GM21390 (cell line): ENCODE measurements at regions not wholly inside any gene's neighbourhood (a gene's known extent, or its start where the extent isn't known, plus 50 kb on each side); places are given as distances from the start of the nearest gene placed in this dataset.
"Not testable (repeated sequence)": the region's sequence is repeated elsewhere in the genome, so short reads cannot be mapped to it uniquely, and the experiment has no call there.

Source experiments
- ATAC-seq: cut with Tn5 transposase; IDR thresholded peaks from one replicate; pipeline ENCODE4 v1.9.1; 2021; ENCODE audit not compliant: unreplicated experiment

DNA sequence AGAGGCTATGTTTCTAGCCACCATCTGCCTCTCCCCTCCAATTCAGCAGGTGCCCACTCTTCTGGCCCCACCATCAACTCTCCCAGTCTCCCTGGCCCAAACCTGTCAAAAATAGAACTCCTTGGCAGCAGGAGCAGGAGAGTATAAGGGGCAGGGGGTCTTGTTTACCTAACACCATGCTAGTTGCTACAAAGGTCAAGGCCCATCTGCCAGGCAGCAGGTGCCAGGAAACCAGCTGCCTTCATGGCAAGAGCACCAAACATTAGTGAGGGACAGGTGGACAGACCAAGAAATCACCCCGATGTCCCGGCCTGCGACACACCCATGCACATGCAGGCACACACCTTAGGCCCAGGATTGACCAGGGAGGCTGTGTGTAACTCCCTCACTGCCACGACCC, 387.9 kb downstream of the BUD13 start:
- no peak for ATAC-seq

DNA sequence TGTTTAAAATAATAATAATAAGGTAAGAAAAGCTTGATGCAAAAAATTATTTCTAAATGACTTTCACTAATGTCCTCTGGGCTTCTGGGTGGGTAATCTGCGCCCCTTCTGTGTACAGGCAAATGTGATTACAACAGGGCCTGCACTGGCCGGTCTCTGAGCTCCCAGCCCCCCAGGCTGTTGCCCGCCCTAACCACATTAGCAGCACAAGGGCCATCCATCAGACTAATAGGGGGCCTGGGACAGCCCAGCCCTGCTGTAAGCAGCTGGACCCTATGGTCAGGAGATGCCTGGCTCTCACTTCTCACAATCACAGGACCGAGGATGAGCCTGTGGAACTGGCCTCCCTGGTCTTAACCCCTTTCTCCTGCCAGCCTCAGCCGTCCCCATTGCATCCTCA, 388.4 kb downstream of the BUD13 start:
- no peak for ATAC-seq

DNA sequence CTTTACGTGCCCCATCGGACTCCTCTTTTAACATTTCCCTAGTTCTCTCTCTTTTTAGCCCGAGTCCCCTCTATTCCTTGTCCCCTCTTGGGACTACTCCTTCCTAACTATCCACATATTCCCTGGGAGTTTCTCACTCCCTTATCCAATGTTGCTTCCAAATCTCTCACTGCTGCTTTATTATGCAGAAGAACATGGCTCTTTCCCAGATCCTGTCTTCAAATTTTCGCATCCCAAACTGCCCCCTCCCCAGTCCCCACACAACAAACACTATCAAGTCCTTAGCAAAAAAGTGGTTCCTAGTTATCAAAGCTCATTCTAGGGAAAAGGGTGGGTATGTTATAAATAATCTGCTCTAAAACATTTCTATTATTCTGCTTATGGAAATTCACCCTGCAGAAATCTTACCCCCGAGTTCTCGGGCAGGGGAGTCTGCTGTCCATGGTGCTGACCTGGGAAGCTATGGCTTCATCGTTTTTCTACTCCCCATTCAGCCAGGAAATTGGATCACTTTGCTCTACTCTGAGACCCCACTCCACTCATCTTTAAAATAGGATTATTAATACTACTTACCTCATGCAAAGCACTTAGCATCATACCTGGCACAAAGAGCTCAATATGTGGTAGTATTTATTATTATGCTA, 393.5 kb downstream of the BUD13 start:
- ATAC-seq, result no peak

DNA sequence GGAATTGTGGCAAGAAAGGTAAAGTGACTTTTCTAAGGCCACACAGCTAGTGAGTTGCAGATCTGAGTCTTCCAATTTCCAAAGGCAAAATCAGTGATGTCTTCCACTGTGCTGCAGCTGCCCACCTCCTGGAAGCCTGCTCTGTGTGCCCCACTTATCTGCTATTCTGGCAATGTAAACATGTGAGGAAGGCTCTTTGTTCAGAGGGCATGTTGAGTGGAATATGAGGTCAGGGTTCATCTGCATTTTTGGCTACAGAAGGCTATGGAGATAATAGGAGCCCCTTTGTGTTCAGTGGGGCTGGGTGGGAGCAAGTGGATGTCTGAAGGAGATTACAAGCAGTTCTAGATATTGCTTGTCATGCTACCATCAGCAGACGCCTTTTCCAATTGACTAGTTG, 396.2 kb downstream of the BUD13 start:
- ATAC-seq, result no peak

DNA sequence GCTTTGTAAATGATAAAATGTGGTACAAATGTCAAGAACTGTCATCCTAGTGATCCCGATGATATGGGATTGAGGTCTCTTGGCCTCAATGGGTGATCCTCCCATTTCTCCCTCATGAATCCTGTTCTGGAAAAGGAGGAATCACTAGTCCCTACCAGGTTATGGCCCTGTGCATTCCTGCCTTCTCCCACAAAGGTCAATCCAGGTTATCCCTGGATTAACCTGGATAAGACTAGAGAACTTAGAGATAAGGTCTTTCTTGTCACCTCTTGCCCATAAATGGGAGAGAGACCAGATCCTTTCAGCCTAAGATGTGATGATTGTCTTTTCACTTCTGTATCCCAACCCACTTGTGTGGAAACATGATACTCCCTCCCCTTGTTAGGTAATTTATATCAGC, 396.7 kb downstream of the BUD13 start:
- ATAC-seq, result no peak

DNA sequence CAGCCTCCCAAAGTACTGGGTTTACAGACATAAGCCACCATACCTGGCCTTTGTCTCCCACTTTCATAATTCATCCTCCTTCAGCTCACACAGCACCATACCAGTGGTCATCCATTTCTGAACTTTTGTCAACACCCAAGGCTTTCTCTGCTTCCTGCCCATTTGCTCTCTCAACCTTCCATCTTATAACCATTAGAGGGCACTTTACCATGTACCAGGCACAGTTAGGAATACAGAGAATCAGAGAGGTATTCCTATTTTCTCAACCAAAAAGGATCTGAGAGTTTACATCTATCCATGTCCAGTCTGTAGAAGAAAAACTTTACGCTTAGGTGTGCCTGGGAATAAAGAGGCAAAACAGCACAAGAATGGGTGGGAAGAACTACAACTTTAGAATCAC, 397.6 kb downstream of the BUD13 start:
- ATAC-seq, result no peak

DNA sequence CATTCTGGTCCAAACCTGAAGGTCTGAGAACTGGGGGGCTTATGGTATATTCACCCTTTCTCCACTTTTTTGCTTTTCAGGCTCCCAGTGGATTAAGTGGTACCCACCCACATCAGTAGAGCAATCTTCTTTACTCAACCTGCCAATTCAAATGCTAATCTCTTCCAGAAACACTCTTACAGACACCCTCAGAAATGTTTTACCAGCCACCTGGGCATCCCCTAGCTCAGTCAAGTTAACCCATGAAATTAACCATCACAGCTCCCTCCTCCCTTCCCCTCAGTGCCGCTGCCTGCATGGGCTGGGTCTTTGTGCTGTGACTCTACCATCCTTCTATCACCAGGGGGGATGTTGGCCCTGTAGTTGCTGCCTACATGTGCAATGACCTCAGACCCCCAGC, 398.7 kb downstream of the BUD13 start:
- no peak for ATAC-seq

DNA sequence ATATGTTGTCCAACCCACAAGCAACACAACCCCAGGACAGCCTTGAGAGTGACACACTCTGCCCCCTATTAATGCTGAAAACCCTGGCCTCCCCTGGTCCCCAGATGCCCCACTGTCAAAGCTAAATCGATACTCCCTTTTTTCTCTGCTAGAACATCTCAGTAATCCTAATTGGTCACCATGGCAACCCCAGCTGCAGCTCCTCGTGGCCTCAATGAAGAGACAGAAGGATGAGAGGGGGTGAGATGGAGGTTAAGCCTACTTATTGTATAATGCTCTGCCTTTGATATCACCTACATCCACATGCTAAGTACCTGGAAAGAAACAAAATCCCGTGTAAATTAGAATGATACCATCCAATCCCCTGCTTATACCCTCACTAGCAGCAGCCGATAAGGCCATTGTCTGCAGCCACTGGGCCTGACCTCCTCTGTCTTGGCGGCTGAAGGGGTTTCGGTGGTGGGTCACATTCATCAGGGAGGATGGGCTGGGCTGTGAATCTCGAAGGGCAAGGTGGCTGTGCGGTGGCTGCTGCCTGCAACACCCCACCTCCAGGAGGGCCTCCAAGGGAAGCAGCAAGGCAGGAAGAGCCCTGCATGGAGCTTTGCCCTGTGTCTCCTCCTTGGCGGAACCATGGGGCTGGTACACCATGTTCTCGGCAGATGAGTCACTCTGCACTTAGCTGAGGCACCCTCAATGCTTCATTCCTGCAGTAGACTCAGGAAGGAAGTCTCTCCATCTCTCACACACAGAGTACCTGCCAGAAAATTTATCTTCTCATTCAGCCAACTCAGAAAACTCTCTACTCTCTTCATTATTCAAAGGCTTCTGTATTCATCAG, 399.5 kb downstream of the BUD13 start:
- ATAC-seq, result no peak

DNA sequence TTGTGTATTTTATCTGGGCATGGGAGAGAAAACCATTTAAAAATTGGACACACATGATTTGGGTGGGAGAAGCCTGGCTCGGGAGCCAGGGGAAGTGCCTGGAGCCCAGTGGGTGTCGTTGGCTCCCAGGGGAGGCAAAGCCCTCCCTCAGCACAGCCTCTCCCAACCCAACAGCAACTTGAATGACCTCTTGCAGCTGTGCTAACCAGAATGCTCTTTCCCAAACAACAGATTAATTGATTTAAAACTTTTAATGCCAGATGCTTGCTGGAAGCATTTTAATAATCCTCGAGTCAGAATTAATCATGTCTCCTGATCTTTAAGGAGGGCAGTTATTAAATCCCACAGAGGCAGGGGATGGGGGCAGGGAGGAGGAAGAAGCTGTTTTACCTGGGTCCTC, 401.6 kb downstream of the BUD13 start:
- ATAC-seq, result no peak

DNA sequence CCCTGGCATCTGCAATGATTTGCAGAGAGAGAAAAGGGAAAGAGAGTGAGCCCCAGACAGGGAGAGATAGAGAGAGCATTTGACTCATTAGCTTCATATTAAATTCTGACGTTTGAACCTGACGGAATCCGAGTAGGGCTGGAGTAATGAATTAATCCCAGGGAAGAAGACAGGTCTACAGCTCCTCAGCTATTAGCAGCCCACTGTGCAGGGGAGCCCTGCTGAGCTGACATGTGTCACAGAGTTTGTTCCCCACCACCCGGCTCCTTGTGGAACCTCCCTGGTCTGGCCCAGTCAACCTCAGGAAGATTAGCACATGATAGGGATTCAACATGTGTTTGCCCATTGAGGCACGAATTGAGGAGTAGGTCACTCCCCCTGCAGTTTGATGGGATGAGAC, 404.0 kb downstream of the BUD13 start:
- no peak for ATAC-seq

DNA sequence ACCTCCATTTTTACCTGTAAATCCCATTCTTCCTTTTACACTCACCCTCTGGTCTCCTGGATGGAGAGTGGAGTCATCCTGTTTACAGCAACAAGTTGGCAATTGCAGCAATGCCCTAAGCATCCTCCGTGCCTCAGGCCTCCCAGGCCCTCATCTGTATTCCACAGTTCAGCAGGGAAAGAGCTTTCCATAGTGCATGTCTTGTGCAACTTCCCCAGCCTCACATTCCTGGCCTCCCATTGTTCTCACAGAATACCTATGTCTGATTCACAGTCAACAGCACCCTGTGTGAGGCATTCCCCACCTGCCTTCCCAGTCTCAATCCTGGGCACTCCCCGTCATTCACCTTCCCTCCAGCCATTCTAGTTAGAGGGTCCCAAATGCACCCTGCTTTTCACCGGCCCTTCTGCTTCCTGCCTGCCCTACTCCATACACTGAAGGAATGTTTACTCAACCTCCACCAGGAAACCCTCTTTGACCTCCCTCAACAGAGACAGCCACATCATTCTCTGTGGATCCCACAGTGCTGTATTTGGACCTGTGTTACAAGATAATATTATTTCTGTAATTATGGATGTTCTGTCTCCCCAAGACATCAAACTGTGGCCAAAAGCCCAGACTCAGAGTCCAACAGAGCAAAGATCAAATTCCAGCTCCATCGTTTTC, 405.7 kb downstream of the BUD13 start:
- ATAC-seq, result no peak

DNA sequence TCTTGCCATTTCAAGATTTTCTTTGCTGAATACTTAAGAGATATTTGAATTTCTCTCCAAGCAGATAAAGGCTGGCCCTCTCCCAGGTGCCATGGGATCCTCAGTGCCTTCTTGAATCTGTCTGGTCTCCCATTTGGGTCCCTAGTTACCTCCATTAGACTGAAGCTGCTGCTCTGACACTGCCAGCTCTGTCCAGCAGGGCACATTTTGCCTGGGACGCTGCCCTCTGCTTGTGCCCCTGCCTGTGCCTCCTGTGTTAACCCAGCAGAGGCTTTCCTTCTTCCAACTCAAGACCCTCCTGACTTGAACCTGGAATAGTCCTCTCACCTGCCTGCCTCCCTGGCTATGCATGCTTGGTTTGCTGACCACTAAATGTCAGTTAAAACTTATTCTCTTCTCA, 406.3 kb downstream of the BUD13 start:
- ATAC-seq, result no peak

DNA sequence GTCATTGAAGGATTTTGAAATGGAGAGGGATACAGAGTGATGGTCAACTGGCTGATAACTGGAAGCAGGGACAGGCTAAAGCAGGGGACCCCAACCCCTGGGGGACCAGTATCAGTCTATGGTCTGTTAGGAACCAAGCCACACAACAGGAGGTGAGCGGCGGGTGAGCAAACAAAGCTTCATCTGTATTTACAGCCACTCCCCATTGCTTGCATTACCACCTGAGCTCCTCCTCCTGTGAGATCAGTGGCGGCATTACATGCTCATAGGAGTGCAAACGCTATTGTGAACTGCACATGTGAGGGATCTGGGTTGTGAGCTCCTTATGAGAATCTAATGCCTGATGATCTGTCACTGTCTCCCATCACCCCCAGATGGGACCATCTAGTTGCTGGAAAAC, 407.9 kb downstream of the BUD13 start:
- ATAC-seq, result not testable (repeated sequence)

DNA sequence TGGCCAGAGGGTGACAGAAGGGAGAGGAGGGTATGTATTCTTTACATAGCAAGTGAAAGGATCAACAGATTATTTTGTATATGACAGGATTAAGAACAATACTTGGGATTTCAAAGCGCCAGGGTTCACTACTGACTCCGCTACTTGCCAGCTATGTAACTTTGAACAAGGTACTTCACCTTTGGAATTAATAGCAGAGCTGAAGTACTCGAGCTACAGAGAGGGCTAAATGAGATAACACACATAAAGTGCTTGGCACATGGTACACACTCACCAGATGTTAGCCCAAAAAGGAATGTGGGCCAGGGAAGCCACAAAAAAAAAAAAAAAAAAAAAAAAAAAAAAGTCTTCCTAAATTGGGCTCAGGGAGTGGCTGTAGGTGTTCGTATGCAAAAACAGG, 408.4 kb downstream of the BUD13 start:
- ATAC-seq, result no peak

DNA sequence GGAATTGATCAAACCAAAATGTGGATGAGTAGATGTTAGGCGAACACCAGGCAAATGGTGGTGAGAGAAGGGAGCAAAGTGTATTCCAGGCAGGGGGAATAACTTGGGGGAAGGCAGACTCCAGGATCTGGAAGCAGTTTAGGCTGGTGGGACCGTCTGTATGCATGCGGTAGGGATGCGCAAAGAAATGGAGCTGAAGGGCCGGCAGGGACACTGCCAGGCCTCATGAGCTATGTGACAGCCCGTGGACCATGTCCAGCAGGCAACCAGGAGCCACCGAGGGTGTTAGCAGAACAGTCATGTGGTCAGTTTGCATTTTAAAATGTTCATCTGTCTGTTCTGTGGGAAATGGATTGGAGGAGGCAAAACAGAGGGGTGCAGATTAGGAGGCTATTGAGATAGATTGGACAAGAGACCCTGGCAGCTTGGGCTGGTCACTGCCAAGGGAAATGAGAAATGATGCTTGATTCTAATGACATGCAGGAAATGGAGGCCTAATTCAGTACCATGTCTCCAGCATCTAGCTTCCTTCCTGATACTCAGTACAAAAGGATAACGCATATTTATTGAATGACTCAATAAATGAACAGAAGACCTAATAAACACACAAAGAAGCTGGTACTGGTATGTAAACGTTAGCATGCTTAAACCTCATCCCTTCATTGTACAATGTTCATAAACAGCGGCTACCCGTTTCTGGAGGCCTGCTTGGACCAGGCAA, 412.4 kb downstream of the BUD13 start:
- no peak for ATAC-seq

DNA sequence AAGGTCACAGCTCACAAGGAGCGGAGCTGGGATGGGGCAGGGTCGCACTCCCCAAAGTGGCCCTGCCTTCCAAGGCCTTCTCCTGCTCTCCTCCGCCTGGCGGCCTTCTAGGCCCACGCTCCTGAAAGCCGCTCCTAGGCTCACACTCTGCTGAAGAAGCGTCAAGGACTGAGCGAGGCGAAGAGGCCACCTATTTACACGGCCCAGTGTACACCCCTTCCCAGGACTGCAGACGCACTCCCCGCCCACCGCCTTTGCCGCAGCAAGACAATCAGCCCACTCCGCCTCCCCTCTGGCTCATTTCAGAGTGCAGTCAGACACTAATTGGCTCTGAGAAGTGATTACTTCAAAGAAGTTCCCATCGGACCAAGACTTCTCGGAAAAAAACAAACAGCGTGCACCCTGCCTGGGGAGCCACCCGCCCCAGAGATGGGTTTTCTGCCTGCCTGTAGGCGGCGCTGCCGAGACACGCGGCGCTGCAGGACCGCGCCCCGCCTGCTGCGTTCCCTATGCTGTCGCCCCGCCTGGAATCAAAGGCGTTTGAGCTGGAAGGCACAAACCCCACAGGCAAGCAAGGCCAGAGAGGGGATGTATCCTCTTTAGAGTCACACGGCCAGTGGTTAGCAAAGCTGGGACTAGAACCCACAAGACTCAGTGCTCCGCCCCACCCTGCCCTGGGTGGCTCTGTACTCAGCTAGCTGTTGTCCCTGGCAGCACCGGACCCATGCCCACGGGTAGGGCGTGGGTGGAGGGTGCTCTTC, 414.8 kb downstream of the BUD13 start:
- no peak for ATAC-seq

DNA sequence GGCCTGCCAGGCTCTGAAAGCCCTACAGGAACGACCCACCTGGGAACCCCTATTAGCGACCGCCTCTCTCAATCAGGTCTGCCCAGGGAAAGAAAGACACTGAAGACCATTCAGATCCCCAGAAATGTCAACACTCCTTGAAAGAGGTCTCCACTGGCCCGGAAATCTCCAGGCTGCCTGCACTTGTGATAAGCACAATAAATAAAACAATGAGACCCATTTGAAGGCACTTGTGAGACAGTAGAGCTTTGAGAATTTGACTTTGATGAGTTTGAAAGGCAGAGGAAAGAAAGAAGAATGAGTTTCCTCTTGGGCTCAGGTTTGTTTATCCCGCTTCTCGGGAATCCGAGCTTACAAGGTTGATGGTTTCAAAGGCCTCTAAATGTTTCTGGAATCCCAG, 416.3 kb downstream of the BUD13 start:
- no peak for ATAC-seq

DNA sequence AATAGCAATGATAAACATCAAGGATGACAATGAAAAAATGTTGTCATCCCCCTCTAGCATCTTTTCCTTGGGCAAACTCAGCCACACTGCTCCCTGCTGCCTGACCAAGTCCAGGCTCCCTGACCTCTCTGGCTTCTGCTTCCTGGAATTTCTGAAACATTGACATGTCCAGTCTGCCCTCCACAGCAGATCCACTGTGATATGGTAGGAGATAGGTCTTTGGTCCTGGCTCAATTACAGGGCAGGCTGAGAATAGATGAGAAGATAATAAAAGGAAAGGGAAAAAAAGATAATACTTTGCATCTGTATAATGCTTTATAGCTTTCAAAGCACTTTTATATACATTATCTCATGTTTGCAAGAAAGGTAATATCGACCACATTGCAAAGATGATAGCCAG, 417.7 kb downstream of the BUD13 start:
- no peak for ATAC-seq

DNA sequence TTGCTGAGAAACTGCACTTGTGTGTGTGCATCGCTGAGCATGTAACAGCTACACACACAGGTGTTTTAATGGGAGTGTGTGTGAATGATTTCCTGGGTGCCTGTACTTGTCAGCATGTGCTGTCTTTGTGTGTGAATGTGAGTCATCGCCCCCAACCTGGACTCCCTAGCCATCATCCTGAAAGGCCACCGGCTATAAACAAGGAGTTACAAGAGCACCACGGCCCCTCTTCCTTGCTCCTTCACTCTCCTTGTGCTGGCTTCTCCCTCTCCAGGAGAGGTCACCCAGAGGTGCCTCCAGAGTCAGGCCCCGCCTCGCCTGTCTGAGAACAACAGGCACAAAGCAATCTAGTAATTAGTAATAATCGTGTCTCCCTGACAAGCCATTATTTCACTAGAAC, 419.2 kb downstream of the BUD13 start:
- no peak for ATAC-seq

DNA sequence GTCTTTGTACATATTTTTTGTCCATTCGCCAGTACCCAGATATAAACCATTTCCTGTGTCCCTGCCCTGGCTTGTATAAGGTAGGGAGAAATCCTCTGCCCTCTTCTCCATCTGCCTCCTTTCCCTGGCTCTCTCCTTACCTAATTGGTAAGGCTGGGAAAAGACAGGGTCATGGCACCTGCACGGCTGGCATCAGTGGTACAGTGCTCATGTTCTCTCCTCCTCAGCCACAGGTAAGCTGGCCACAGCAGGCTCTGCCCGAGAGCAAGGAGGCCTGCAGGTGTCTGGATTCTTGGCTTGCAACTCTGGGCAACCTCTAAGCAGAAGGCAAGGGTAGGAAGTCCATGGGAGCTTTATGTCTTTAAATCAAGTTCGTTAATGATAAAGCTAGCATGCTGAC, 419.9 kb downstream of the BUD13 start:
- no peak for ATAC-seq

DNA sequence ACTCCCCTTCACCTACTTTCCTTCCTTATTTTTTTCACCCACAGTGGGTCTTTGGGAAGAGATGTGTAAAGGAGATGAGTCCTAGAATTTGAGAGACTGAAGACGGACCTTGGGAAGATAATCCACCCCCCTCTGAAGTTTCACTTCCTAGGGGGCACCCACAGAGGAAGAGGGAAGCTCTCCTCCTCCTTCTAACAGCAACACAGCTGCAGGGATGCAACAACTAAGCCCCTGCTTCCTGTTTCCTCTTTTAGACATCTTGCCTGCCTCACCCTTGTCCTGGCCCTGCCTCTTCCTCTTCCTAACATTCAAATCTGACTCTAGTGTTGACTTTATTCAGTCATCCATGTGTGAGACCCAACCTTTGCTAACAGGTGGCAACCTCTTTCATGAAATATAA, 424.6 kb downstream of the BUD13 start:
- ATAC-seq, result no peak
